ENCODE measurements at regions not wholly inside any gene's neighbourhood (a gene's known extent, or its start where the extent isn't known, plus 50 kb on each side); places are given as distances from the start of the nearest gene placed in this dataset.

DNA sequence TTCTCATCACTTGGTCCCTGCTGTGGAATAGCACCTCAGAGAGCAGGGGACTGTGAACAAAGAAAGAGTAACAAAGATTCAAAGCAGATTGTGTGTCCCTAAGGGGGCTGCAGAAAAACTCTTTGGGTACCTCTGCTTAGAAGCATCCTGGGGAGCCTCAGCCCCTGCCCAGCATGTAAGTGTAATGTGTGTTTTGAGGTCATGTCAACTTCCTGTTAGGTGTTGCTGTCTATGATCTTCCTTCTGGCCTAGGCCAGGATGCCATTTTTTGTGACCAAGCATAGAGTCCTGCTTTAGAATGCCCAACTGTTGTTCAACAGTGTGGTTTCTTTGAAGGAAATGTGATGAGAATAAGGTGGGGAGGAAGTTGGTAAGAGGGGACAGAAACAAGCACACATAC lies 77.1 kb upstream of the BCL6 start:
- FAIRE-seq = no peak
- no peak for DNase-seq (ENCODE audit: low spot score)

DNA sequence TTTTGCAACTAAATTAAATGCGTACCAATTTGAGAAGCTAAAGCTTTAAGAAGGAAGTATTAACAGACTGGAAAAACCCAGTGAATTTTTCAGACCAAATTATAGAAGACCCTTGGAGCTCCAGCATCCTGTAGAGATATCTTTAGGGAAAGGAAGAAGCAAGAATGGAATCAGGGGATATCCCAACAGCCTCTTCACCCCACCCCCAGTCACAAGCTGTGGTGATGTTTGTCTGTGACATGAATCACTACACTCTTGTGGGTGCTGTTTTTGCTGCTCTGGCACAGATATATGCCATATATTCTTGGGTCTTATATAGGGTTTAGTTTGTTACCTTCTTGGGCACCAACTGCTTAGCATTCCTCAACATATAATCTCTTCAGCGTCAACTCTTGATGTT lies 78.5 kb upstream of the BCL6 start:
- no peak for FAIRE-seq
- DNase-seq (ENCODE audit: low spot score) = no peak

DNA sequence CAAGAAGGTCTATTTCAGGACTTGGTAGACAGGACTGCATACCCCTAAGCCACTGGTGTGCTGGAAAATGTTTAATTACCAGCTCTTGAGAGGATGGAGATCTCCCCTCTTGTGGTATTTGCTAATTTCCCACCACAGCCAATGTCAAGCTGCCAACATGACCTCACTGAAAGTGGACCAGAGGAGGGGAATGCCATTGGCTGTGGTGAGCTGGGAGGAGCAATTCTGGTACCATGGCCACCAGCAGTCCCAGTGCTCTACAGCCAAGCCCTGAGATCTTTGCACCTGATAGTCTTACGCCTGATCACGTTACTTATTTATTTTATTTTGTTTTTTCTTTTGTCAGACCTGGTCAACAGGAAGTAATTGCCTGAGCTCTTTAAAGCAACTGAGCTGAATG lies 82.5 kb upstream of the BCL6 start:
- FAIRE-seq (no peak), DNase-seq (ENCODE audit: low spot score) (no peak)

DNA sequence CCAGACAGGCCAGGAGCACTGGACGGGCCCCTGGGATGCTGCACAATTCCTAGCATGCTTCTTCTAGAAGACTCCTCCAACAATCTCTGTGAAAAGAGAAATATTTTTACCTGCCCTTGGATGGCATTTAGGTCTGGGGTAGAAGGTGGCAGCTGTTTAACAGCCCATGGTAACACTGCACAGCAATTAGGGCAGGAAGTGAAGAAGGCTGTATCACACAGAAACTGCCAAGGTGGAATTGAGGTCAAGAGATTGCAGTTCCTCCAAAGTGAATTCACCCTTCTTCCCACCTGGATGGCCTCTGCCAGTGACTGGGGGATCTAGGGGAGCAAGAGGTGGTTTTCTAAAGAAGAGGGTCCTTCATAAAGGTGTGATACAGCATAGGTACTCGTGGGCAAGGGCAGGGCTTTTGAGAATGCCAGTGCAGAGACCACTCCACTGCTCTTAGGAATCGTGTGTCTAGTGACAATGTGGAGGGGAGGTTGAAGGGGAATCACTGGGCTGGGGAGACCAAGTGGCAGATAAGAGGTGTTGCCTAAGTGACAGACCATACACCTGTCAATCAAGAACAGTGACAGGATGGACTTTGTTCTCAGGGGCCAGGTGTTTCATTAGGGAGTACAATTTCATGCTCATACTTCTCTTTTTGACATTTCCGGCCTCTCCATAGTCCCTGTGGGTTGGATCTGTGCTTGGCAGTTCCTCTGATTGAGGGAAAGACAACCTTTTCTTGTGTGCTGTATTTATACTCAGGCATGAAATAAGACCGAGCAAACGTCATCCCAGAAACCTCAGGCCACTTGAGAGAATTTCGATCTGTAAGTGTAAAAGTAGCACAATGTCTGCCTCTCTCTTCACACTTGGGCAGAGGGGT lies 83.5 kb upstream of the BCL6 start:
- DNase-seq (ENCODE audit: low spot score) = no peak
- FAIRE-seq = no peak

DNA sequence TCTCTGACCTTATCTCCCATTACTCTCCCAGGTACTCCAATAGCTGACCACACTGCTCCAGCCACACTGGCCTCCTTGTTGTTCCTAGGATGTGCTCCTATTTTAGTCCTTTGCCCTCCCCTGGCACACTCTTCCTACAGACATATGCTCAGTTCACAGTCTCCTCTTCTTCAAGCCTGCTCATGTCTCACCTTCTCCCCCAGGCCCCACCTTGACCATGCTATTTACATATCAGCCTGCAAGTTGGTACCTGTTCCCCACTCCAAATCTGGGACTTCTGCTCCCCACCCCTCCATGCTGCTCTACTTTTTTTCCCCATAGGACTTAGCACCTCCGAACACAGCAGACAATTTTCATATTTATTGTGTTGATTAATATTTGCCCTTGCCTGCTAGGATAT lies 84.9 kb upstream of the BCL6 start:
- FAIRE-seq (no peak), DNase-seq (ENCODE audit: low spot score) (no peak)

DNA sequence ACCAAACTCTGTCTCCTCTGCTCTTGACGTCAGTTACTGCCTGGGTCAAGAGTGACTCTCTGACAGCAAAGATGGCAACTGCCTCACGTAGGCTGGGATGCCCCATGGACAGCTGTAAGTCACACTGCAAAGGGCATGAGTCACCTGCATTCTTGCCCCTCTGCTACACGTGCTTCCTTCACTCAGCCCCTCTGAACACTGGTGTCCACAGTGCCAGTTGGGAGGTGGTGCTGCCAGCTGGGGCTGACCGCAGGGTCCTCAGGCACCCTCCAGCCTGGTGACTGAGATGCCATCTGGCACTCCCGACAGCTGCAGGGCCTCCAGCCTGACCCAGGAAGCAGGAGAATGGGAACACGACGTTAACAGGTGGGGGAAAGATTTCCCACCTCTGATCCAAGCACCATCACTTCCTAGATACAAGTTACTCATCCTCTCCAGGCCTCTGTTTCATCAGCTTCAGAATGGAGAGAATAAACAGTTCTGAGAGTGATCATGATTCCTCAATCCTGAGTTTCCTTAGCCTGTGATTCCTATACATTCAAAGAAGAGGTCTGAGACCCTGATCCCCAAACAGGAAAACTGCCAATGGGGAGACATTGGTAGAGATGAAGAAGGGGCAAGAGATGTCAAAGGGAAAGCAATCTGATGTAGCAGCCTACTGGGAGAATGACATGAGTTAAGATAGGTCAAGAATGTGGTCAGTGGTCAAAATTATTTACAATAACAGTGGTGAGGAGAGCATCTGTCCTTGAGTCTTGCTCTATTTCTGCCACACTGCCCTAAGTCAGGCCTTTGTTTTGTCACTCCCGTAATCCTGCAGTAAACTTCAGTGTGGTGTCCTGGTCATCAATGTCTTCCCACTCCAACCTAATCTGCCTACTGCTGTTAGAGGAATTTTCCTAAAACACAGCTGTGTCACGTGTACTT lies 86.1 kb upstream of the BCL6 start:
- FAIRE-seq (no peak), DNase-seq (ENCODE audit: low spot score) (no peak)

DNA sequence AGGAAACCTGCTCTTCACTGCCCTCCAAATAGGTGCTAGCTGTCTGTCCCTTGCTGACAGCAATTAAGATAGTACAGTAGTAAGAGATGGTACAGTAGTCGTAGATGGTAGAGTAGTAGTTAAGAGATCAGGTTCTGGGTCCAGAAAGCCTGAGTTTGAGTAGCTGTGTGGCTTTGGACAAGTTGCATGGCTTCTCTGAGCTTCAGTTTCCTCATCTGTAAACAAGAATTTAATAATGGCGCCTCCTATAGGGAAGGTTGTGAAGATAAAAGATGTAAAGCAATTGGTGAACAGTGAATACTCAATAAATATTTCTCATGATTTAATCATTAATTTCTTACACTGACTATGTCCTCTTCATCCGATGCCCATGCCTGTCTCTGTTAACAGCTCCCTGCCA lies 86.9 kb upstream of the BCL6 start:
- DNase-seq (ENCODE audit: low spot score) (no peak), FAIRE-seq (no peak)

DNA sequence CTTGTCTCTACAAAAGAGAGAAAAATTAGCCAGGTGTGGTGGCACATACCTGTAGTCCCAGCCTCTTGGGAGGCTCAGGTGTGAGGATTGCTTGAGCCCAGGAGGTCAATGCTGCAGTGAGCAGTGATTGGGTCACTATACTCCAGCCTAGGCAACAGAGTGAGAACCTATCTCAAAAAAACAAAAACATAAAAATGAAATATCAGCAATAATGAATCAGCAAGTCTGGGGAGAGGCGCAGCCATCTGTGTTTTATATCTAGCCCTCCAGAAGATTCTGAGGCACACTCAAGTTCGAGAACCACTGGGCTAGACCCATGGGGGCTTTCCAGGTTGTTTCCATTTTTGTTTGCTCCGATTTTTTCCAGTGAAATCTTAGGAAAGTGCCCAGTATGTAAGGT lies 88.1 kb upstream of the BCL6 start:
- DNase-seq (ENCODE audit: low spot score) = no peak
- FAIRE-seq = no peak

DNA sequence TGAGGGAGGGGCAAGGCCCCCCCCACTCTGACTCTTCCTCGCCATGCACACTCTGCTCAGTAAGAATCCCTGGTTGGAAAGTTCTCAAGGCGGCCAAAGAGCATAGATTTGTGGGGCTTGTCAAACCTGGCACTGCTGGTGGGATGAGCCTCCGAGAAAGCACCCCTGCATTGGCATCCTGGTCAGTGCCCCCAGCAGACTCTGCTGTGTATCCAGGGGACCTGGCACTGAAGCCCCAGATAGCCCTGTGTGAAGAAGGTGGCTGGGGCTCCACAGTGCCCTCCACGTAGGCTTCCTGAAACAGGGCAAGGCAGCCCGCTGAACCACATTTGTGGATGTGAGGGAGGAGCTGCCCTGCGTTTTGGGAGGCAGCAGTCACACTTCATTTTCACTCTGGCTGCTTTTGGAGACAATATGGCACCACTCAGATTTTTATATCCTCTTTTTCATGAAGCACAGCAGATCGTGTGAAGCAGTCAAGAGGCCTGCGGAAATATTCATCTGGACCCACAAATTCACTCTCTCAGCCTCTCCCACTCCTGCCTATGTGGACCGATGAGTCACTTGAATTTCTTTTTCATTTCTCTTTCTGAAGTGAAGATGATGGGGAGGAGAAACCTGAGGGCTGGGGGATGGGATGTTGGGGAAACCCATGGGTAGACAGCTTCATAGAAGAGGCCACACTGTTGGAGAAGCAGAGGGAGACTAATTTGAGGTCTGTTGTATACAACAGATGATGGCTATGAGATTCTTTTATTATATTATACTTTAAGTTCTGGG lies 88.7 kb upstream of the BCL6 start:
- FAIRE-seq (no peak), DNase-seq (ENCODE audit: low spot score) (no peak)

DNA sequence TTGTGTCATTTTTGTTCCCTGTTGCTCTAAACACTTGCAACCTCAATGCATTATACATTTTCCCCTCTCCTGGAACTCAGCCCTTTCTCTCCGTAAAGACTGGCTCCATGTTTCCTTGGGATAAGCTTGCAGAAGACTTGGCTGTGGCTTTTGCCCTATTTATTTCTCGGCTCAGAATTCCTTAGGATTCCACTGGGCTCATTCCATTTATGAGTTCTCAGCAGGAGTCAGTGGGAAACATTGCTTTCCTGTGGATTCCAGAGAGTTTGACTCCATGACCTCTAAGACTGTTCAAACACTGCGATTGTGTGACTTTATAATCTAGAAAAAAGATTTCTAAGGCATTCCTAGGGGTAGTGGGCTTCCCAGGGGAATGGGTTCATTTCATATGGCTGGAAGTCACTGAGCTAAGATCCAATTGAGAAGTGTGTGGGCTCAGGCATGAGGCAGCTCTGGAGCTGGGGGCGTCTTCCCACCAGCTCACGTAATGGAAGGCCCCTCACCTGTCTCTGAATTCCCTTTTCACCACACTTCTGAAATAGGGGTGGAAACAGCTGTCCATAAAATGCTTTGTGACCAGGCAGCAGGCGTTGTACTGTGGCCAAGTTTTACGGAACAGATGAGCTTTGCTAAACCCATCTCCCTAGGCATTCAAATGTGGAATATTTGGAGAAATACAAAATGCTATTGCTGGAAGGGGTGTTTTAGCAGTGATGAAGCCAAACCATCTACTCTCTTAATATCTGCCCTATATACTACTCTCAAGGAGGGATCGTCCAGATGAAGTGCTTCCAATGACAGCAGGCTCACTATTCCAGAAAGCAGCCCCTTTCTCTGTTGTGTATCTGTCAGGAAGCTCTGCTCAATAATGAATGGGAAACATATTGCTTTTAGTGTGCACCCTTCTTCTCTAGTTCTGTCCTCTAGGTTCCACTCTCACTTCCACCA lies 91.8 kb upstream of the BCL6 start:
- no peak for FAIRE-seq
- DNase-seq (ENCODE audit: low spot score) = no peak

DNA sequence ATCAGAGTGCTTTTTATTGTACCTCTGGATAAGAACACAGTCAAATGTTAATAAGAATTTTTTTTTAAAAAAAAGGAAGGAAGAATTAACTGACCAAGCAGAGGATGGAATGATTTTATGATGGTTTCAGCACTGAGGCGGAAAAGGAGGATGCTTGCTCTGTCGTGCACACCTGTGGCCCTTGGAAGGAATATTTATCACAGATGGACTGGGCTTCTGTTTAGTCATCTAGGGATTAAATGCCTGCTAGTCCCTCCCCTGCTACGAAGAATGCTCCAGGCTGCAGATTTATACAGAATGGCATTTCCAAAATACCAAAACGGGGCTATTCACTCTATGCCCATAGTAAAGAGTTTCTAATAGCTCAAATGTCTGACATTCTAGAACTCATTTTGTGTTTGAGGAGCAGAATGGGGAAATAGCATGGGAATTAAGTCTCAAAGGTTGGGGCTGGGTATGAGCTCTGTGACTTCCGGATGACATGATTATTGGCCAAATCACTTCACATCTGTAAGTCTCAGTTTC lies 92.8 kb upstream of the BCL6 start:
- DNase-seq (ENCODE audit: low spot score) (no peak), FAIRE-seq (no peak)

DNA sequence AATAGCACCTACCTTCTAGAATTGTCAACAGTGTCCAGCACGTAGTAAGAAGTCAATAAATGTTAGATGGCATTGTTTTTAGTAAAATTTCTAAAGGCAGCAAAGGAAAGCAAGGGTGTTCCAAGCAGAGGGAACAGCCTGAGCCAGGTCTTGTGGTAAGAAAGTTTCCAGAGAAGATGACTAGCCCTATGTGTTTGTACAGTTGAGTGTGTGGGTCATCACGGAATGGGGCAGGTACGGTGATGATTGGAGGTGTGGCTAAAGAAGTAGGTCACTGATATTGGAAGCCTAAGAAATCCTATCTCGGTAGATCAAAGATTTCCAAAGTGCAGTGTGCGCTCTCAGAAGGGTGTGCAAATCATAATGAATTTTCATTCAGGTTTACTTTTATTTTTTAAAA lies 94.2 kb upstream of the BCL6 start:
- DNase-seq (ENCODE audit: low spot score) = no peak
- FAIRE-seq = no peak

DNA sequence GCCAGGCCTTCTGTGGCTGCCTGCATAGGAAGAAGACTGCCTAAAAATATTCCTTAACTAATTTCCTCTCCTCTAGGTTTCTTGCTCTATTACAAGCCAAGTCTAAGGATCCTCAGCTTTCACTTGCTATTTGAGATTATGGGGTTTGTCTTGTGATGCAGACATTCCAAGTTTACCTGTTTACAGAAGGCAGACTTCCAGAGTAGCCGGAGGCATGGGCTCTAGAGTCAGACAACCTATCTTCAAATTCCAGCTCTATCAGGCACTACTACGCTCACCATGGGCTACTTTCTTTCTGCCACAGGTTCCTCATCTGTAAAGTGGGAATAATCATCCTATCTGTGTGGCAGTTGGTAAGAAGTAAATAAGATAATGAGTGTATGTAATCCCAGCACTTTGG lies 95.6 kb upstream of the BCL6 start:
- FAIRE-seq = no peak
- no peak for DNase-seq (ENCODE audit: low spot score)

DNA sequence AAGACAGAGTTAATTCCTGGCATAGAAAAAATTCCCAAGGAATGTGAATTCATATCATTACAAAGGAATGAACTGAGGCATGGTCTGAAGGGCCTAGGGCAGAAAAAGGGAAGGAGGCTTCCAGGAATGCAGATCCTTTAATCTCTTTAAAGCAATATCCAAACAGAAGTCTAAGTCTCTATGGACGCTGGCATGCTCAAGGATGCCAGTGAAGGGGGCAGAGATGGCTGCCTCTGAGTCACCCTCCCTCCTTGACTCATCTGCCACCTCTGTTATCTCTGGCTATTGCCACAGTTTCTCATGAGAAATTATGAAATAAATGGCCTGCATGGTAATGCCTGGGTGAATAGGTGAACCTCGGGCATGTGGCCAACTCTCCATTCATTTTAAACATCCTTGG lies 96.3 kb upstream of the BCL6 start:
- DNase-seq (ENCODE audit: low spot score) (peak; percentile 78), FAIRE-seq (peak; percentile 91)

DNA sequence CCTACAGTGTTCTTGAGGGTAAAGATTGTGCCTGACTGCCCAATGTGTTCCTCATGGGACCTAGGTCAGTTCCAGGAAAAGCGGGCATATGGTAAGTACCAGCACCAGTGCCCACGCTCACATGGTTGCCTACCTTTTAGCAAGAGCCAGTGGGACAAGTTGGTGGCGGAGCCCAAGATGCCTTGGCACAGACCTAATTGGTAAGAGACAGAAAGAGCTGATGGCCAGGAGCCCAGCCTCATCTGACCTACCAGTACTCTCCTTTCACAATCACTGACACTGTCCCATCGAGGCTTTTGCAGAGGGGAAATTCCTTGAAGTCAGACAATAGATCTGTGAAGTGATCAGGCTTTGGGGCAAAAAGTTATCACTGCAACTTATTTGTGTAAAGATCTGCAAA lies 98.4 kb upstream of the BCL6 start:
- FAIRE-seq (no peak), DNase-seq (ENCODE audit: low spot score) (no peak)

DNA sequence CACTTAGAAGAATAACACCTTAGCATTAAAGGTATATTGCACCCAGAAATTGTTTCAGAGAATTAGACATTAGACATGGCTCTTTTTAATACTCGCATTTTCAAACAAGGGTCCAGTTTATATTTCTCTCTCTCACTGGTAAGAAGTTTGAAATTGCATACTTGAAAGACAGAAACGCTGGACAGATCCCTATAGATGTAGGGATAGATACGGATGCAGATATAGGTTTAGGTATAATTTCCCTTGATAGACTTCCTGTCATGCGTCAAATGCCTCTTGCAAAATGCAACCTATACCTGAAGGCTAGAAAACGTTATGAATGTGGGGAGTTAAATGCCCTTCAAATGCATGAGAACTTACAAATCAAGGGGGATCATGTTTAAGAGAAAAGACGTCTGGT lies 99.4 kb upstream of the BCL6 start:
- no peak for DNase-seq (ENCODE audit: low spot score)
- FAIRE-seq = no peak

DNA sequence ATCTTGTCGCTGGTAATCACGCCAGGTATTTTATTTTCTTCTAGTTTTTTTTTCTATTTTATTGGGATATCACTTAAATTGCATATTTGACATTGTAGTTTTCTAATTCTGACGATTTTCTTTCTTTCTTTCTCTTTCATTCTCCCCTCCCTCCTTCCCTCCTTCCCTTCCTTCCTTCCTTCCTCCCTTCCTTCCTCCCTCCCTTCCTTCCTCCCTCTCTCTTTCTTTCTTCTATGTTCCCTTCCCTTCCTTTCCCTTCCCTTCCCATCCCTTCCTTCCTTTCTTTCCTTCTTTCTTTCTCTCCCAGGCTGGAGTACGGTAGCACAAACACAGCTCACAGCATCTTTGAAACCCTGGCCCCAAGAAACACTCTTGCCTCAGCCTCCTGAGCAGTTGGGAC lies 100.6 kb upstream of the BCL6 start:
- no peak for FAIRE-seq
- DNase-seq (ENCODE audit: low spot score) = no peak

DNA sequence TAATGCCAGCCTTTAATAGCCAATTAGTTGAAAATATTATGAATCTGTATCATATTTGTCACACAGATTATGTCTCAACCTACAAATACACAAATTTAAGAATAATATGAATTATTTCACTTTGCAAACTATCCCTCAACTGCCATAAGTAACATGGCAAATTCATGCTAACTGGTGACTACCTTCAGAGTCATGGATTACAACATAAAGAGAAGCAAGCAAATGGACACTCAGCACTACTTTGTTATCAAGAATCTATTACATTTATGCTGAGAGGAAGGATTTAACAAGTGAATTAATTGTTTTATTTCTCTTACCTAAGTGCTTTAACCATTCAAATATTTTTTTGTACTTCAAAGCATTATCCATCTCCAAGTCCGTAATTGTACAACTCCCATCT lies 103.1 kb upstream of the BCL6 start:
- DNase-seq (ENCODE audit: low spot score) (no peak), FAIRE-seq (no peak)

DNA sequence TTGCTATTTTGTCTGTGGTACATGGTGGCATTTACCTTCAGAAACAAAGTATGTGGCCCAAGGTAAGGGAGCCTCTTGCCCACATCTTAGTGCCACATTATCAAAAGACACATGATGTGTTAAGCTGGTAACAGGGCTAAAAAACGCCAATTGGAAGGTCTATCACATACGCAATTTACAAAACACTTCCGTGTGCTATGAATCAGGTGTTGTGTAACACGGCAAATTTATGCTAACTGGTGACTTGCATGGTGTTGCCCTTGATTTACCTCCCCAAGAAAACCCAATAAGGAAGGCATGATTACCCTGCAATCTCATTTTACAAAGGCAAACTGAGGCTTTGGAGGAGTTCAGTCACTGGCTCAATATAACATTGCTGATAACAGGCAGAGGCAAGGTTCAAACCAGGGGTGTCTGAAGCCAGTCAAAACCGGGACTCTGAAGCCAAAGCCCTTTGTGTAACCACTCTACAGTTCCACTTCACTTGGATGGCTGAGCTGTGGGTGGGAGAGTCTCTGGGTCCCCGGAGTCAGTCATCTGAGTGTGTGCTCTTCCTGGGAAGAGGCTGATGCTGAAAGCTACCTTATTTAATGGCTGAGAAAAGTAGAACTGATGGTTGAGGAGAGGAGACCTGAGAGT lies 103.9 kb upstream of the BCL6 start:
- DNase-seq (ENCODE audit: low spot score) = no peak
- FAIRE-seq = no peak
